Rectal smooth muscle tissue (tissue), 1 donor: ENCODE measurements at regions not wholly inside any gene's neighbourhood (a gene's known extent, or its start where the extent isn't known, plus 50 kb on each side); places are given as distances from the start of the nearest gene placed in this dataset.
"Not testable (repeated sequence)": the region's sequence is repeated elsewhere in the genome, so short reads cannot be mapped to it uniquely, and the experiment has no call there.

ENCODE experiments used
- H3K27ac ChIP-seq: one replicate; pipeline ENCODE4 v1.7.0; 2013; ENCODE audit warnings: low read depth, low read length, inconsistent platforms
- H3K27me3 ChIP-seq: one replicate; pipeline ENCODE4 v1.7.0; 2013; ENCODE audit warnings: low read length; ENCODE audit not compliant: control insufficient read depth, insufficient read depth
- H3K36me3 ChIP-seq: one replicate; pipeline ENCODE4 v1.7.0; 2013; ENCODE audit warnings: low read length; ENCODE audit not compliant: control insufficient read depth, insufficient read depth
- H3K4me1 ChIP-seq: one replicate; pipeline ENCODE4 v1.7.0; 2013; ENCODE audit warnings: low read length; ENCODE audit not compliant: control insufficient read depth, insufficient read depth
- H3K4me3 ChIP-seq: one replicate; pipeline ENCODE4 v1.7.0; 2013; ENCODE audit warnings: low read length
- H3K9ac ChIP-seq: one replicate; pipeline ENCODE4 v1.7.0; 2013; ENCODE audit warnings: low read length

DNA sequence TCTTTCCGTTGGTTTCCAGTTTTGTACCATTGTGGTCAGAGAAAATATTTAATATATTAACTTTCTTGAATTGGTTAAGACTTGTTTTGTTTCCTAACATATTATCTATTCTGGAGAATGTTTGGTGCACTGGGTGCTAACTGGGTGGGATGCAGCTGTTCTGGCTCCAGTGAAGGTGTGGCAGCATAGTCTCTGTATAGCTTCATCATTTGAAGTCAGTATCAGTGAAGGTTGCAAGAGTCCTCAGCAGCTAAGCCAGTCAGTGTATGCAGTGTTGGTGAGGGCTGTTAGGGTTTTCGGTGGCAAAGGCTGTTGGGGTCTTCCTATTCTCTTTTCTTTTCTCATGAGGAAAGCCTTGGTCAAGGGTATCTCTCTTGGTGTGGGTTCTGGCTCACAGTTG is 698.7 kb upstream of the ADGRL4 start:
- no peaks in the 10 kb centered on the region for H3K4me1 ChIP-seq
- H3K27me3 ChIP-seq = no peaks in the 10 kb centered on the region
- H3K36me3 ChIP-seq = no peaks in the 10 kb centered on the region
- H3K9ac ChIP-seq = no peak overlapping the region
- no peak overlapping the region for H3K4me3 ChIP-seq
- H3K27ac ChIP-seq = no peak overlapping the region

DNA sequence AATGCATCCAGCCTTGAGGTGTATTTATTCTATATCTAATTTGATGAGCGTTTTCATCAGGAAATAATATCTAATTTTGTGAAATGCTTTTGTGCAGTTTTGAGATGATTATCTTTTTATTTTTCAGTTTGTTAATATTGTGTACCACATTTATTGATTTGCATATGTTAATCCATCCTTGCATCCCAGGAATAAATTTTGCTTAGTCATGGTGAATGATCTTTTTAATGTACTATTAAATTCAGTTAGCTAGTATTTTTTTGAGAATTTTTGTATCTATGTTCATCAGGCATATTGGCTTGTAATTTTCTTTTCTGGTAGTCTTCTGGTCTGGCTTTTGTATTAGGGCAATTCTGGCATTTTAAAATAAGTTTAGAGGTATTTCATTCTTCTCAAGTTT is 697.5 kb upstream of the ADGRL4 start:
- H3K27ac ChIP-seq = no peak overlapping the region
- H3K4me3 ChIP-seq = no peak overlapping the region
- H3K27me3 ChIP-seq = no peaks in the 10 kb centered on the region
- H3K4me1 ChIP-seq = no peaks in the 10 kb centered on the region
- H3K9ac ChIP-seq = no peak overlapping the region
- no peaks in the 10 kb centered on the region for H3K36me3 ChIP-seq

- not testable (repeated sequence) for H3K27ac ChIP-seq, H3K36me3 ChIP-seq, H3K9ac ChIP-seq, H3K27me3 ChIP-seq, H3K4me3 ChIP-seq, H3K4me1 ChIP-seq
Observed at GRCh38 chr1:79702336-79702999, 695.9 kb upstream of the ADGRL4 start.

GRCh38 chr1:79695138-79695537 is 688.6 kb upstream of the ADGRL4 start:
- Histone ChIP-seq H3K9ac (no peak overlapping the region), H3K27ac (no peak overlapping the region), H3K4me3 (no peak overlapping the region), H3K27me3 (no peaks in the 10 kb centered on the region), H3K36me3 (no peaks in the 10 kb centered on the region), H3K4me1 (no peaks in the 10 kb centered on the region)

GRCh38 chr1:79694241-79694640 is 687.7 kb upstream of the ADGRL4 start:
- H3K36me3 ChIP-seq = no peaks in the 10 kb centered on the region
- H3K27ac ChIP-seq = no peak overlapping the region
- H3K27me3 ChIP-seq = no peaks in the 10 kb centered on the region
- H3K4me1 ChIP-seq = no peaks in the 10 kb centered on the region
- H3K4me3 ChIP-seq = no peak overlapping the region
- H3K9ac ChIP-seq = no peak overlapping the region

- H3K27me3 ChIP-seq = no peaks in the 10 kb centered on the region
- no peaks in the 10 kb centered on the region for H3K4me1 ChIP-seq
- H3K36me3 ChIP-seq = no peaks in the 10 kb centered on the region
- no peak overlapping the region for H3K4me3 ChIP-seq
- no peak overlapping the region for H3K9ac ChIP-seq
- no peak overlapping the region for H3K27ac ChIP-seq
Observed at GRCh38 chr1:79693441-79694114, 687.0 kb upstream of the ADGRL4 start.

GRCh38 chr1:79692519-79692918 is 686.0 kb upstream of the ADGRL4 start:
- Histone ChIP-seq H3K27me3 (no peaks in the 10 kb centered on the region), H3K36me3 (no peaks in the 10 kb centered on the region), H3K27ac (no peak overlapping the region)

DNA sequence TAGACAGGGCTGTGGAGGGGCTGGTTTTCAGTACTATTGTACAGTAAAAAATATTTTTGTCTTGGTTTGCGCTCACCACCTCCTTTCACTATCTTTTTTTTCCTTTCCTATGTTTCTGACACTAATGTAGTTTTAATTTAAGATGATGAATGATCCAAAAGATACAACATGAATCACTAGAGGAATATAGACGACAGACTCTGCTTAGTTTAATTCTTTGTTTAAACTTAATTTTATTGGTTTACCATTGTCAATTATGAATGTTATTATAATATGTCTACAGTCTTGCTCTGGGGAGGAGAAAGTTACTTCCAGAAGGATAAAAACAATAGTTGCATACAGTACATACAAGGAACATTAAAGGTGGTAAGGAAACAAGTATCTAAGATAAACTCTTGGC is 682.4 kb upstream of the ADGRL4 start:
- H3K4me3 ChIP-seq = no peak overlapping the region
- H3K9ac ChIP-seq = no peak overlapping the region
- H3K4me1 ChIP-seq = no peaks in the 10 kb centered on the region
- H3K27ac ChIP-seq = no peak overlapping the region
- H3K27me3 ChIP-seq = no peaks in the 10 kb centered on the region
- no peaks in the 10 kb centered on the region for H3K36me3 ChIP-seq

More at GRCh38 chr1:79692519-79692918, 686.0 kb upstream of the ADGRL4 start:
- Histone ChIP-seq H3K9ac (no peak overlapping the region), H3K4me1 (no peaks in the 10 kb centered on the region), H3K4me3 (no peak overlapping the region)

DNA sequence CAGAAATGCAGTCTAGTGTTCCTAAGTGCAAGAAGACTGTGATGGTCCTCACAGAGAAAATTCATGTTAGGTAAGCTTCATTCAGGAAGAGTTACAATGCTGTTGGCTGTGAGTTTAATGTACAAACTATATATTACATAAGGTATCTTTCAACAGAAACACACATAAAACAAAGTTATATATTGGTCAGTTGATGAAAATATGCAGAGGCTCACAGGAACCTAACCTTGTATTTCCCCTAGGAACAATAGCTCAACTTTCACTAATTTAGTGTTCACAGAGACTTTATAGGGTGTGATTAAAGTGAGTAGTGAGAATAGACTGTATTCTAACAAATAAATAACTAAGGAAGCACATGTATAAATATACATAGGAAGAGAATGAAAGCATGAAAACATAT is 676.9 kb upstream of the ADGRL4 start:
- Histone ChIP-seq H3K9ac (no peak overlapping the region), H3K27ac (no peak overlapping the region), H3K4me3 (no peak overlapping the region), H3K27me3 (no peaks in the 10 kb centered on the region), H3K4me1 (no peaks in the 10 kb centered on the region), H3K36me3 (no peaks in the 10 kb centered on the region)

DNA sequence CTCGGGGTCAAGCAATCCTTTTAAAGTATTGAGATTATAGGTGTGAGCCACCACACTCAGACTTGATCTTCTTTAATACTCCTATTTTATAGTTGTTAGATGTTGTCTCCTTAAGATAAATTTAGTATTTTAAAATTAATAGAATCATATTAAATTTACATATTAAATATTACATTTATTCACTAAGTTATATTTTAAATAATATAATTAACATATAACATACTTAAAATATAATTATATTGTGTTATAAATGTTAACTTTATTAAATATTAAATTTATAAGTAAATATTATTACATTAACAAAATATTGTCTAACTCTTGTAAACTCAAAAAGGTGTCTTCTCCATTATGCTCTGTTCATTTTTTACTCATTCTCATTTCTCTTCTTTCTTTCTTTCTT is 675.9 kb upstream of the ADGRL4 start:
- Histone ChIP-seq H3K4me3 (no peak overlapping the region), H3K27me3 (no peaks in the 10 kb centered on the region), H3K36me3 (no peaks in the 10 kb centered on the region), H3K9ac (no peak overlapping the region), H3K27ac (no peak overlapping the region), H3K4me1 (no peaks in the 10 kb centered on the region)

- Histone ChIP-seq H3K9ac (no peak overlapping the region), H3K4me1 (no peaks in the 10 kb centered on the region), H3K27me3 (no peaks in the 10 kb centered on the region), H3K4me3 (no peak overlapping the region), H3K36me3 (no peaks in the 10 kb centered on the region), H3K27ac (no peak overlapping the region)
Observed at GRCh38 chr1:79681382-79681781, 674.9 kb upstream of the ADGRL4 start.

DNA sequence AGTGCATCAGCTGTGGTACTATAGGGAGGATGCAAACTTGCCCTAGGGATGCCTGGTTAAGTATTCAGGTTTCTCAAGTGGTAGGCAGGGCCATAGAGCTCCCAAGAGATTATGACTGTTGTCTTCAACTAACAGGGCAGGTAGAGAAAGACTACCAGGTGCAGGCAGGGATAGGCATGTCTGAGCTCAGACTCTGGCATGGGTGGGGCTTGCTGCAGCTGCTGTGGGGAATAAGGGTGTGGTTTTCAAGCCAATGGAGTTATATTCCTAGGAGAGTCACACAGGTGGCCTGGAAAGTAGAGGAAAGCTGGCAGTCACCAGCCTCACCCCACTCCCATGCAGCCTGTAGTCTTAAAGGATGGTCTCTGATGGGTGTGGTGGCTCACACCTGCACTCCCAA is 673.4 kb upstream of the ADGRL4 start:
- Histone ChIP-seq H3K27me3 (no peaks in the 10 kb centered on the region), H3K36me3 (no peaks in the 10 kb centered on the region), H3K4me1 (no peaks in the 10 kb centered on the region), H3K27ac (no peak overlapping the region), H3K4me3 (no peak overlapping the region), H3K9ac (no peak overlapping the region)
